ENCODE measurements at regions not wholly inside any gene's neighbourhood (a gene's known extent, or its start where the extent isn't known, plus 50 kb on each side); places are given as distances from the start of the nearest gene placed in this dataset.

DNA sequence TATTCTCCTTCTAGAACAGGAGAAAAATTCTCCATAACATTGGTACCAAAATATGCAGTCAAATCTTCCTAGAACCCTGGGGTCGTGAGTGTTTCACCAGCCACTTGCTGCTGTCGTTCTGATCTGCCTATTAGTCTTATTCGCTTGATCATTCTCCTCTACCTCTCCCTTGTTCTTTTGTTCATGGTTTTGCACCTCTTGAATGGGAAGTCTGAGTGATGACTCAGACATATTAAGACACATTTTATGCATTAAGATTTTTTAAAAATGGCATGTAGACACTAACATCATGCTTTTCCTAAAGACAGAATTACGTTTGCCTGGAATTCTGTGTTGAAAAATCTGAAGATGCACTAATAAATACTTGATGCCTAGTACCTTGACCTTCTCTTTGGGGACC, 159.2 kb upstream of the LRIG3 start:
- Histone ChIP-seq H3K4me3 (no peak overlapping the region), H3K9me3 (replicated peaks) (no peaks in the 10 kb centered on the region), H3K36me3 (no peaks in the 10 kb centered on the region), H3K27ac (replicated peaks) (no peak overlapping the region), H3K27me3 (ENCODE audit: low read depth) (peaks cover 6% of the 10 kb centered on the region), H3K4me1 (no peaks in the 10 kb centered on the region)
- no peak for DNase-seq
- TF ChIP-seq, protein P1, sequence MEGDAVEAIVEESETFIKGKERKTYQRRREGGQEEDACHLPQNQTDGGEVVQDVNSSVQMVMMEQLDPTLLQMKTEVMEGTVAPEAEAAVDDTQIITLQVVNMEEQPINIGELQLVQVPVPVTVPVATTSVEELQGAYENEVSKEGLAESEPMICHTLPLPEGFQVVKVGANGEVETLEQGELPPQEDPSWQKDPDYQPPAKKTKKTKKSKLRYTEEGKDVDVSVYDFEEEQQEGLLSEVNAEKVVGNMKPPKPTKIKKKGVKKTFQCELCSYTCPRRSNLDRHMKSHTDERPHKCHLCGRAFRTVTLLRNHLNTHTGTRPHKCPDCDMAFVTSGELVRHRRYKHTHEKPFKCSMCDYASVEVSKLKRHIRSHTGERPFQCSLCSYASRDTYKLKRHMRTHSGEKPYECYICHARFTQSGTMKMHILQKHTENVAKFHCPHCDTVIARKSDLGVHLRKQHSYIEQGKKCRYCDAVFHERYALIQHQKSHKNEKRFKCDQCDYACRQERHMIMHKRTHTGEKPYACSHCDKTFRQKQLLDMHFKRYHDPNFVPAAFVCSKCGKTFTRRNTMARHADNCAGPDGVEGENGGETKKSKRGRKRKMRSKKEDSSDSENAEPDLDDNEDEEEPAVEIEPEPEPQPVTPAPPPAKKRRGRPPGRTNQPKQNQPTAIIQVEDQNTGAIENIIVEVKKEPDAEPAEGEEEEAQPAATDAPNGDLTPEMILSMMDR (IDR thresholded peaks at IDR 0.05; ENCODE audit: borderline replicate concordance), result no peak
- intact Hi-C loops (cut with micrococcal nuclease), result no loop called here

DNA sequence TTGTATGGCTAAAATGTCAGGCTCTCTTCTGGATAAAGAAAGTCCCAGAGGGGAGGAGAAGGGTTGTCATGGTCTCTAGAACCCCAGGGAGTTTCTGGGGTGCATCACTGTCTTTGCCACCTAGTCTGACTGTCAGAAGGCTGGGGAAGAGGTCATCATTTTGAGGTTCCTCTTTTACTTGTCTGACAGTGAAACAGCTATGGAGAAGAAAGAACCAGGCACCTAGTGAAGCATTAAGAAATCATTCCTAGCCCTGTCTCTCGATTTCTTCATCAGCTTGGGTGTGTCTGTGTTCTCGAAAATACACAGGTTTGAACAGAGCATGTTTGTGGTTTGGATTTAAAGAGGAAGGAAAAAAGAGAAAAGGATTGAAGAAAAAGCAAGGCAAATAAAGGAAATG, 158.7 kb upstream of the LRIG3 start:
- H3K27me3 ChIP-seq (ENCODE audit: low read depth), result peaks cover 6% of the 10 kb centered on the region
- H3K4me1 ChIP-seq, result no peaks in the 10 kb centered on the region
- intact Hi-C loops (cut with micrococcal nuclease), result no loop called here
- no peak overlapping the region for H3K4me3 ChIP-seq
- H3K27ac ChIP-seq (replicated peaks), result no peak overlapping the region
- TF ChIP-seq, protein P1 (IDR thresholded peaks at IDR 0.05; ENCODE audit: borderline replicate concordance), result no peak
- no peaks in the 10 kb centered on the region for H3K36me3 ChIP-seq
- no peak for DNase-seq
- no peaks in the 10 kb centered on the region for H3K9me3 ChIP-seq (replicated peaks)

DNA sequence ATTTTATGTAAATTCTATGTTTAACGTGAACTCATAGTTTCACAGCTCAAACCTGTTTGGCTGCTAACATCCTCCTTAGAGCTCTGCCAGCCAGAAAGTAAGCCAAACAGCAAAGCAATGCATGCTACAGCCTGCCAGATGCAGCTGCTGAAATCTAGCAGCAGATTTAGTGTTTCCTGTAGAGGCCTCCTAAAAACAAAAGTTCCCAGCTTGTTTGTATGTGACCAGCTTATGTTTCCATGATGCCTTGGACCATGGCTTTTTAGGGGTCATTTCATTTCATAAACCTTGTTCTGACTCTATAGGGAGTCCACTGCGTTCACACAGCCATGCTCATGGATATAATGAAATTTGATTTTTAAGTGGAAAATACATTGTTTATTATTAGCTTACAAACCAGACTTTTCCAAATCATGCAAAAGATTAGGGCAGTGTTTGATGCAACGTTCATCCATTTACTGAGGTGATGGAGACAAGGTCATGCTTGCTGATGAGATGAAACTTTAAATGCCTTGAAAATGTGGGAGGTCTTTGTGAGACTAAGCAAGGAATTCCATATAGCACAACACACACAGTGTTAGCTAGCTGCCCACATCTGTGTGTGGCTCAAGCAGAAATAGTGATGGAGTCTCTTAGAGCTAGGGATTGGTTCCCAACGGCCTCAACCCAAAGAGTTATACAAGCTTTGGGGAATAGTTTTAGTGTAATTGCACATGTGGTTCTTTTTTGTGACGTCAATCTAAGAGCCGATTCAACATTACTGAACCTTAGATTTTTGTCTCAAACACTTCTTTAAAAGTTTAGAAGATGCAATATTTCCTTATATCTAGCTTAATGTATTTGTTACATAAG, 157.5 kb upstream of the LRIG3 start:
- peaks cover 6% of the 10 kb centered on the region for H3K27me3 ChIP-seq (ENCODE audit: low read depth)
- H3K4me1 ChIP-seq, result no peaks in the 10 kb centered on the region
- H3K36me3 ChIP-seq, result no peaks in the 10 kb centered on the region
- no peaks in the 10 kb centered on the region for H3K9me3 ChIP-seq (replicated peaks)
- intact Hi-C loops (cut with micrococcal nuclease), result no loop called here
- DNase-seq, result no peak
- TF ChIP-seq, protein P1 (IDR thresholded peaks at IDR 0.05; ENCODE audit: borderline replicate concordance), result no peak
- H3K4me3 ChIP-seq, result no peak overlapping the region
- no peak overlapping the region for H3K27ac ChIP-seq (replicated peaks)

DNA sequence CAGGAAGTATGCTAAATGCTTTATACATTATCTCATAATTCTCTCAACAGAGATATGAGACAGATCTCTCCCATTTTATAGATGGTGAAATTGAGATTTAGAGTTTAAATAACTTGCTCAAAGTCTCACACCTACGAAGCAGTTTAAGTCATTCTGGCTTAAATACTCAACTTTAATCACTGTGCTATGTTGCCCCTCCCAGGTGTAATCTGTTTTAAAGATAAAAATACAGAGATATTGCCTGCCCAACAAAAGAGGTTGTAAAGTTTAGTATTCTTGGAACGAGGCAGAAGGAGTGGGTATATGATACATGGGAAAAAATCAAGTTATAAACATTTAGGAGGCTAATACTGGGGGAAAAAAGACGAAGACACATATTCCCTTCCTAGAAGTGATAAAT, 156.8 kb upstream of the LRIG3 start:
- H3K27me3 ChIP-seq (ENCODE audit: low read depth), result peaks cover 6% of the 10 kb centered on the region
- intact Hi-C loops (cut with micrococcal nuclease), result no loop called here
- H3K27ac ChIP-seq (replicated peaks), result no peak overlapping the region
- TF ChIP-seq, protein P1 (IDR thresholded peaks at IDR 0.05; ENCODE audit: borderline replicate concordance), result no peak
- no peaks in the 10 kb centered on the region for H3K4me1 ChIP-seq
- H3K36me3 ChIP-seq, result no peaks in the 10 kb centered on the region
- no peak for DNase-seq
- no peak overlapping the region for H3K4me3 ChIP-seq
- no peaks in the 10 kb centered on the region for H3K9me3 ChIP-seq (replicated peaks)

DNA sequence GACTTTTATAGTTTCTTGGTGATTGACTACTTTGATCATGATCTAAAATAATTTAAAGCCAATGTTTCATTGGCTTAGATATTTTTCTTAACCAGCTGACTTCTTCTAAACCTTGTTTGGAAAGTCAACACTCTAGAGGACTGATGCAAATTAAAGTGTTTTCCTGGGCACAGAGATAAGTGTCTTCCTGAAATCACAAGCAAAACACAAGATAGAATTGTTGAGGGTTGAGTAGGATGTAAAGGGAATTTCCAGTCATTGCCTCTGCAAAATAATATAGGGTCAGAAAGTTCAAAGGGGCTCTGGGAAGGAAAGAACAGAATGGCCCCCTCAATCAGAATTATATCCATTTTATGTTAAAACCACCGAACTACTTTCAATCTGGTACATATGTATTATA, 156.3 kb upstream of the LRIG3 start:
- TF ChIP-seq, protein P1 (IDR thresholded peaks at IDR 0.05; ENCODE audit: borderline replicate concordance), result no peak
- H3K4me3 ChIP-seq, result no peak overlapping the region

More for the DNA sequence above, 156.3 kb upstream of the LRIG3 start:
- Histone ChIP-seq H3K36me3 (no peaks in the 10 kb centered on the region), H3K27me3 (ENCODE audit: low read depth) (peaks cover 6% of the 10 kb centered on the region), H3K9me3 (replicated peaks) (no peaks in the 10 kb centered on the region), H3K27ac (replicated peaks) (no peak overlapping the region), H3K4me1 (no peaks in the 10 kb centered on the region)
- DNase-seq, result no peak
- intact Hi-C loops (cut with micrococcal nuclease), result no loop called here
